HS-5 (cell line): ENCODE measurements at regions not wholly inside any gene's neighbourhood (a gene's known extent, or its start where the extent isn't known, plus 50 kb on each side); places are given as distances from the start of the nearest gene placed in this dataset.
A peak's percentile ranks its signal among the peaks of the same experiment; 100 is the strongest.
"Not testable (repeated sequence)": the region's sequence is repeated elsewhere in the genome, so short reads cannot be mapped to it uniquely, and the experiment has no call there.

Source experiments
- DNase-seq: peaks from one replicate; pipeline ENCODE4 v3.0.0-alpha.2; 2012; ENCODE audit warnings: low read depth

DNA sequence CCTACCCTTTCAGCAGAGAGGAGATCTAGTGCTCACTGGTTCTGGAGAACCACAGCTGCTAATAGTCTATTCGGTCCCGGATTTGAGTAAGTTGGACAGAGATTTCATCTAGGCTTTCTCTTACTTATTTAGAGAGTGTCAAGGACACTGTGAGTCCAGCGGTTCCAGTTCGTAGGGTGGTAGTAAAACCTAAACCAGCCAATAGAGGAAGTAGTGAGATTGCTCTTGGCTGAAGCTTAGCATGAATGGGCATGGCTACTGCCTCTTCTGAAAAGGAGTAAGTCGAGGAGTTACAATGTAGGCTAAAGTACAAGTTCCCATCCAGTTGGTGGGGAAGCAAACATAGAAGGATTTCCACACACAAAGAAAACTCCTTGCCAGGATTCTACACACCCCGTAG is 109.6 kb upstream of the MOCS2 start:
- no peak for DNase-seq

- DNase-seq: no peak
Observed at GRCh38 chr5:53219610-53220009, 110.1 kb upstream of the MOCS2 start.

DNA sequence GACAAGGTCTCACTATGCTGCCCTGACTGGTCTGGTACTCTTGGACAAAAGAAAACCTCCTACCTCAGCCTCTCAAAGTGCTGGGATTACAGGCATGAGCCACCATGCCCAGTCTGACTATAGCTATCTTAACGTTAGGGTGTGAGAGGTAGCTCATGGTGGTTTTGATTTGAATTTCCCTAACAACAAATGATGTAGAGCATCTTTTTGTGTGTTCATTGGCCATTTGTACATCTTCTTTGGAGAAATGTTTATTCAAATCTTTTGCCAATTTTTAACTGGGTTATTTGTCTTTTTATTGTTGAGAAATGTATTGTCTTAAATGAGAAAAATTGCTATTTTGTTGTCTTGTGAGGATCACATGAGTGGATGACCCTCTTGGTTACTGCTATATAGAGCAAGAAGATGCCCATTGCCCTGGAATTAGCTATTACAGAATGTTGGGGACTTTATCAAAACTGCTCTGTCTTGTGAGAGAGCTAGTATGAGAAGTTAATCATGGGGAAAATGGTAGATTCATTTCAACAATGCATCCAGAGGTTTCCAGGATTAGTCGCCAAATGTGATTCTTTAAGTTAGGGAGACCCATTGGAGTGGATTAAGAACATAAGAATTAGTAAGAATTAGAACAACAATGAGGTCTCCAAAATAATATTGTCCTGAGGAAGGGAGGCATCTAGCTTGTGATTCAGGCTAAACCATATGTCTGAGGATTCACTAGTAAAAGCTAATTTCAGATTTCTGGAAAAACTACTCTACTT is 124.3 kb upstream of the MOCS2 start:
- DNase-seq: no peak

- DNase-seq: no peak
Observed at GRCh38 chr5:53236683-53237082, 127.1 kb upstream of the MOCS2 start.

DNA sequence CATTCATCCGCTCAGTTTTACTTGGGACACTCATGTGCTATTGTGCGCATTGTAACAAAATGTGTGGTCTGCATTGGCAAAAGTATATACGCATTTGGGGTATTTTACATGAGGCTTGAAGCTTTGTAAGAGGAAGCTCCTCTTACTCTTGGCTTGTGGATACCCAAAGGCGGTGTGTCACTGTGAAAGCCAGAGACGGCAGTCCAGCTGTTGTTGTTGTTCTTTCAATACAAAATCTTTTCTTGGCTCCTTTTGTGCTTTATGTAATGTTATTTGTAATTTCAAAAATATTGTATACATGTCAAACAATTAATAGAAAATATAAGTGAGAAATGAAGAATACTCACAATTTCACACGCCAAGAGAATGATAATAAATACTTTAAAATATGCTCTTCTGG is 128.3 kb upstream of the MOCS2 start:
- no peak for DNase-seq

DNA sequence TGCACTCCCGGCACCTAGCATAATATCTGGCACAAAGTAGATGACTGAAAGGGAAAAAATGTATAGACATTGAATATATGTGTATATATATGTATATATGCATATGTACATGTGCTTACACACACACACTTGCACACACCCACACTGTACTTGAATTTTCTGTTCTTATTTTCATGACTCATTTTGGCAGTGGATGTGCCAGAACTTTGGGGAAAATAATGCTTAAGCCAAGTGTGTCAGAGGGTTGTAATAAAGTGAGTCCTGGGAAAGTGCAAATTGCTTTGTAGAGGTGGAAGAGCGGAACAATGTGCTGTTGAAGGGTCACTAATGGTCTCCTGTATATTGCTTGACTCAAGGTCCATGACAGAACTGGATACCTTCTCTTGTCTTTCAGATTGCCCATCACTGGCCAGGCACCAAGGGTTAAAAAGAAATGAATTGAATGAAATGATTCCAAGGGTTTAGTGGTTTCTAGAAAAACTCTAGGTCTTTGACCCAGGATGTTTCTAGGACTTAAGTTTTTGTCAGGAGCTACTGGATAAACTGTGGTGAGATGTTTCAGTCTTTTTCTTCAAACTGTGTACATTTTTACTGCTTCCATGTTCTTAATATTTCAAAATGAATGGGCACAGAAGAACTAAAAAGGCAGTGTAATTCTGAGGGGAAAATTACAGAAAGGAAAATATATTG is 129.9 kb upstream of the MOCS2 start:
- no peak for DNase-seq

GRCh38 chr5:53240661-53241060 is 131.1 kb upstream of the MOCS2 start:
- DNase-seq: no peak

DNA sequence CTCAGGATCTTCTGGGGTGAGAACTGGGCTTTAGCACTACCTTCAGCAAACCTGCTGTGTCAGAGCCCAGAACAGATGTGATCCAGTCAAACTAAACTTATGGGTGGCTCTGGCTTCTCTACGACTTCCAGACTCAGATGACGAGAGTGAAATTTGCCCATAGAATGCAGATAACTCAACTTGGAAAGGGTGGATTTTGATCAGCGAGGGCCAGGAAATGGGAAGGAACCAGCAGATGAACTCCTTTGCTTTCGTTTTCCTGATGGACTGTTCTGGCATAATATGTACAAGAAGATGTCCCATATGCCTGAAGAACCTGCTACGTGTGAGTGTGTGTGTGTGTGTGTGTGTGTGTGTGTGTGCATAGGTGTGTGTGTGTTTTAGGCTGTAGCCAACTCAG is 132.0 kb upstream of the MOCS2 start:
- DNase-seq: no peak

GRCh38 chr5:53243403-53243802 is 133.8 kb upstream of the MOCS2 start:
- no peak for DNase-seq

- DNase-seq: peak; percentile 91
Observed at GRCh38 chr5:53246042-53246836, 136.7 kb upstream of the MOCS2 start.

GRCh38 chr5:53249529-53250200 is 140.1 kb upstream of the MOCS2 start:
- peak; percentile 82 for DNase-seq

- no peak for DNase-seq
Observed at GRCh38 chr5:53250201-53250550, 140.6 kb upstream of the MOCS2 start.

- peak; percentile 87 for DNase-seq
Observed at GRCh38 chr5:53253421-53253871, 143.9 kb upstream of the MOCS2 start.

- no peak for DNase-seq
Observed at GRCh38 chr5:53256746-53257145, 147.2 kb upstream of the MOCS2 start.

- no peak for DNase-seq
Observed at GRCh38 chr5:53257806-53258373, 148.3 kb upstream of the MOCS2 start.

DNA sequence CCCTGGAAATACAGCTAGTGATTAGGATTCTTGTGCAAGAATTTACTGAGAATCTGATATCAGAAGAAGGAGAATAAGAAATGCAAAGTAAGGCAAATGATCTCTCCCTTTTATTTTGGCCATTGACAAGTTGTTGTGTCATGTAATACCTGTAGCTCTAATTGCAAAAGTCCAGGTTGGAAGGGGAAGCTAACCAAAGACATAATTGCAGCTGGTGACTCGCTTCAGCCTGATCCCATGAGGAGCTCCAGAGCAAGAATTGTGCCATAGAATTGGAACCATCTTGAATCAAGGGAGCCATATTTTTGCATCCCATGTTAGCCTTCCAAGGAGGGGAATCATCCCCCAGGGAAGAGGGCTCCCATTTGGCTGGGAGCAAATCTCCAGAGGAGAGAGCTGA is 149.6 kb upstream of the MOCS2 start:
- DNase-seq: no peak

GRCh38 chr5:53260446-53260845 is 150.9 kb upstream of the MOCS2 start:
- no peak for DNase-seq

GRCh38 chr5:53261245-53261644 is 151.7 kb upstream of the MOCS2 start:
- no peak for DNase-seq

DNA sequence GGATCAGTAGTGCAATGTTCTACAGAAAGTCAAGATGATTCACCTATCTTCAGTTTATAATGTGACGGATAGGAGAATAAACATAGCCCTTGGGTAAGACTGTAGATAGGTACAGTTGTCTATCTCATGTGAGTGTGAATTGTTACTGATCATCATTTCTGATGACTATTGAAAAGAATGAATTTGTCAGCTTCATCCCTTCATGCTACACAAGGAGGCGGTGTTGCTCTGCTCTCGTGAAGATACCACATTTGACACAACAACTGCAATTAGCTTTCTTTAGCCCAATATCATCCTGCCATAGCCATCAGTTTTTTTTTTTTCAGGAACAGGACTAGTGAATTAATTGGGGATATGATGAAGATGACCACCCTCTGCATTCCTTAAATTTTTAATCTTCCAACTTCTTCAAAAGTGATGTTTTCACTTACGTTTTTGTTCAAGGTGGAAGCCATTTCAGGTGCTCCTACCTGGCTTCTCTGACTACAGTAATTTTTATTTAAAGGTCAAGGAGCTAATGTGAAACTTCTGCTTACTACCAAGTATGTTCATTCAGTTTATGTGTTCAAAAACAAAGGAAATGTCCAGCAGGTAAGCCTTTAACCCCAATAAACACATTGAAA is 152.9 kb upstream of the MOCS2 start:
- DNase-seq: peak; percentile 32

- no peak for DNase-seq
Observed at GRCh38 chr5:53263151-53263550, 153.6 kb upstream of the MOCS2 start.

DNA sequence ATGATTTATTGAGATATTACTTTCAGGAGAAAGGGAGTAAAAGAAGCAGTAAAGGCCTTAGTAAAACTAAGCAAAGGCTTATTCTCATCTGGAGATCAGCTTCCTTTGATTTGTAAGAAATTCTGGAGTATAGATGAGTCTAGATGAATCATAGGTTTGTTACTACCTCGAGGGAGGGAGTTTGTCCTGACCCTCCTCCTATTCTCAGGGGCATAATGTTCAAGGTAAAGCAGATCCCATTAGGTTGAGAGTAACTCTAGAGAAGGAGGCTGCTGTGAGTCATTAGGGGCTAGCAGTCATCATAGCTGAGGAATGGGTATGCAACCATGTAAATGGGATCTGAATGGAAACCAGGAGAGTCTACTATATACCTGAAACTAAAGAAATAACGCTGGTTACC is 155.5 kb upstream of the MOCS2 start:
- no peak for DNase-seq

GRCh38 chr5:53268241-53268640 is 158.7 kb upstream of the MOCS2 start:
- not testable (repeated sequence) for DNase-seq
